AG10803 (cell line): ENCODE measurements at regions not wholly inside any gene's neighbourhood (a gene's known extent, or its start where the extent isn't known, plus 50 kb on each side); places are given as distances from the start of the nearest gene placed in this dataset.

Source experiments
- DNase-seq: peaks from one replicate; pipeline ENCODE4 v3.0.0; 2010; ENCODE audit warnings: low read depth
- H3K4me3 ChIP-seq: 2 replicates; pipeline ENCODE4 v1.5.1; 2011; ENCODE audit warnings: mild to moderate bottlenecking, low read length, control low read depth
- TF ChIP-seq, protein P1 (sequence below): conservative IDR thresholded peaks from 2 replicates; pipeline ENCODE4 v1.5.1; 2011; ENCODE audit warnings: mild to moderate bottlenecking, low read length, control low read depth, inconsistent platforms

DNA sequence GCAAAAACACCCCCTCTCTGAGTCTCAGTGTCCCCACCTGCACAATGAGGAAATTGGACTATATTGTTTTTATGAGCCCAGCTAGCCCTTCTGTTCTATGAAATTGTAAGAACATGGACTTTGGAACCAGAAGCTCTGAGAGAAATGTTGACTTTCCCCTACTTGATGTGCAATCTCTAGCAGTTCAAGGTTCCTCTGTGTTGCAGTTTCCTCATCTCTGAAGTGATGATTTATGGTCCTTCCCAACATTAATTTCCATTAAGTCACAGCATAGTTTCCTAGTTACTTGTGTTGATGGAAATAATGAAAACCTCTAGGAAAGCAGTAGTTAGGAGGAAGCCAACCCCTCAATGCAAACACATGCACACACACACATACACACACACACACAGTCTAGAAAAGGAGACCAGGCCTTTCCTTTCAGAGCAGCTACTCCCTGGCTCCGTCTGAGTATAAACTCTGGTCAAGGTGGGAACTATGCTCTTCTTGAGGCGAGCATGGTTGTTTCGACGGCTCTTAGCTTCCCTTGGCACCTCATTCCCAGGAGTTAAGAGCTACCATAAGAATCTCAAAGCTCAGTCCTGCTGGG lies 518.4 kb downstream of the SOX6 start:
- TF ChIP-seq, protein P1, sequence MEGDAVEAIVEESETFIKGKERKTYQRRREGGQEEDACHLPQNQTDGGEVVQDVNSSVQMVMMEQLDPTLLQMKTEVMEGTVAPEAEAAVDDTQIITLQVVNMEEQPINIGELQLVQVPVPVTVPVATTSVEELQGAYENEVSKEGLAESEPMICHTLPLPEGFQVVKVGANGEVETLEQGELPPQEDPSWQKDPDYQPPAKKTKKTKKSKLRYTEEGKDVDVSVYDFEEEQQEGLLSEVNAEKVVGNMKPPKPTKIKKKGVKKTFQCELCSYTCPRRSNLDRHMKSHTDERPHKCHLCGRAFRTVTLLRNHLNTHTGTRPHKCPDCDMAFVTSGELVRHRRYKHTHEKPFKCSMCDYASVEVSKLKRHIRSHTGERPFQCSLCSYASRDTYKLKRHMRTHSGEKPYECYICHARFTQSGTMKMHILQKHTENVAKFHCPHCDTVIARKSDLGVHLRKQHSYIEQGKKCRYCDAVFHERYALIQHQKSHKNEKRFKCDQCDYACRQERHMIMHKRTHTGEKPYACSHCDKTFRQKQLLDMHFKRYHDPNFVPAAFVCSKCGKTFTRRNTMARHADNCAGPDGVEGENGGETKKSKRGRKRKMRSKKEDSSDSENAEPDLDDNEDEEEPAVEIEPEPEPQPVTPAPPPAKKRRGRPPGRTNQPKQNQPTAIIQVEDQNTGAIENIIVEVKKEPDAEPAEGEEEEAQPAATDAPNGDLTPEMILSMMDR: no peak
- no peak for DNase-seq
- H3K4me3 ChIP-seq: no peak overlapping the region

DNA sequence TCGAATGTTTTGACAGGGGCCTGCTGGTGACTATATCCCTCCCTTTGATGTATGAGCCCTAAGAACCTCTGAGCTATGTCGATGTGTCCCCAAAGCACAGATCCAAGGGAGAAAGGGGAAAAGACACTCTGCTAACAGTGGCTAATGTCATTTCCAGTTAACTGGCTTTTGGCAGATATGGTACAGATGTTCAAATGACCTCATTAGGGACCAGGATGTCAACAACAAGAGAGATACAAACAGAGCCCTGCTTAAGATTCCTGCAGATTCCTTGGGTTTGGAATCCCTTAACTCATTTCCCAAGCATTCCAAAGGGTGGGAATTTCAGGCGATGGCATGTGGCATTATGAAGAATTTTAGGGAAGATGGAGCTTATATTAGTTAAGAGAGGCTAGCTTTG lies 517.3 kb downstream of the SOX6 start:
- TF ChIP-seq, protein P1: no peak
- no peak overlapping the region for H3K4me3 ChIP-seq
- DNase-seq: no peak

DNA sequence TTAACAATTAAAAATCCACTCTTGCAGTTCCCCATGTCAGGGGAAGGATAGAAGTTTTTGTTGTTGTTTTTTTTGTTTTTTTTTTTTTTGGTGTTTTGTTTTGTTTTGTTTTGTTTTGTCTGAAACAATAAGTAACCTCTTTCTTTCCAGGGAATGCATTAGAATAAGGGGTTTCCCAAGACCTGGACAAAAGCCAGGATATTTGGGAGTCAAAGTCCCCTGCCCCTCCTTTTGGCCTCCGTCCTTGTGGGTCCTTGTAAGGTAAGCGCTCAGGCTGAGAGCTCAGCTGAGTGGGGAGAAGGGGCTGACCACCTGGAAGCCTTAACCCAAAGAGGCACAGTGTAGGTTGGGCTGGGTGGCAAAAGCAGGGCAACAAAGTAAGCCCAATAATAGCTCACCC lies 515.4 kb downstream of the SOX6 start:
- TF ChIP-seq, protein P1: no peak
- no peak for DNase-seq
- H3K4me3 ChIP-seq: no peak overlapping the region

DNA sequence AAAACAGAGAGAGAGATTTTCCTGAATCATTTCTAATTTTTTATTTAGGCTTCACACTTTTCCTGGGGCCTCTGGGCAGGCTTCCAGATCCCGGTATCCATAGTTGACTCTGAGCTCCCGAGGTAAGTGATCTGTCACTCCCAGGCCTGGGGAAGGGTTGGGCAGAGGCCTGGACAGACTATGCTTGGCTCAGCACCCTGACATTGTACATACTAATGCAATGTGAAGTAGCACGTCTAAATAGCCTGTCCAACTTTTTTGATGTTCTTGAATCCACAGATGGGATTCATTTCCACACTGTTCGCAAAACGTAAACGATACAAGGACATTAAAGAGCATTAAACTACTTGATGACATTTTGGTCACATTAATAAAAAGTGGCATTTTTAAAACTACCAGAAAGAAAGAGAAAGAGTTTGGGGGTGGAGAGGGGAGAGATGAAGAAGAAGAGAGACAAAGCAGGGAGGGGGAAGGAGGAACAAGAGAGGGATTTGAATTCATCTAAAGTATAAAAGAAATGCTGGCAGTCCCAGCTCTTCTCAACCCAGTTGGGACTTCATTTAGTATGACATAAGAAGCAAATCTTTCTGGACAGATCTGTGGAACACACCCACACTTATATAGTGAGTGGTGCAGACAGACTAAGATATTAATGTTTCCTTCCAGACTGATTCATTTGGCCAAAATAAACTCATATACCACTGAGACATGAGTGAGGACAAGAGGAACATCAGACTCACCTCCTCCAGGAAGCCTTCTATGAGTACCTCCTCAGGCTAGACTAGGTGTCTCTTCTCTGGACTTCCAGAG lies 514.2 kb downstream of the SOX6 start:
- TF ChIP-seq, protein P1: no peak
- no peak for DNase-seq

DNA sequence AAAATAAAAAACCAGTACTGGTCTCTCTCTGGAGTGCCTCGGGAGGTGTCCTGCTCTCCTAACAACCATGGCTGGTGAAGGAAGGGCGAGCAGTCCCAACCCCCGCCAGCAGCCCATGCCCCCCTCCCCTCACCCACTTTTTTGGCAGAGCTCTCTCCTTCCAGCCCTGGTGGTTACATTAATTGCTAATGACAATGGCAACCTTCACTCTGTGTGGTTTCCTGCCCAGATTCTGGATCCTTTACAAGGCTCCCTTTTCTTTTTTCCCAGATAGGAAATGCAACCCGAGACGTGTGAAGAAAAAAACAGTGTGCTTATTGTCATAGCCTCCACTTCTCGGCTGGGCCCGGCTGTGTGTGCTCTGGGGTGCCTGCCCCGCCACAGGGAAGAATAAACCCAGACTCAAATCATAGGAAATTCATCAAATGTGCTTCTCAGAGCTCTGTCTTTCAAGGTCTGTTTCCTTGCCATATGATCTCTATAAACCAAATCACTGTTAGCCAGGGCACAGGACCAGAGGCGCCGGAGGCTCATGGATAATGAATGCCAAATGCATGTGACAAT lies 513.0 kb downstream of the SOX6 start:
- DNase-seq: no peak

More for the DNA sequence above, 514.2 kb downstream of the SOX6 start:
- no peak overlapping the region for H3K4me3 ChIP-seq

DNA sequence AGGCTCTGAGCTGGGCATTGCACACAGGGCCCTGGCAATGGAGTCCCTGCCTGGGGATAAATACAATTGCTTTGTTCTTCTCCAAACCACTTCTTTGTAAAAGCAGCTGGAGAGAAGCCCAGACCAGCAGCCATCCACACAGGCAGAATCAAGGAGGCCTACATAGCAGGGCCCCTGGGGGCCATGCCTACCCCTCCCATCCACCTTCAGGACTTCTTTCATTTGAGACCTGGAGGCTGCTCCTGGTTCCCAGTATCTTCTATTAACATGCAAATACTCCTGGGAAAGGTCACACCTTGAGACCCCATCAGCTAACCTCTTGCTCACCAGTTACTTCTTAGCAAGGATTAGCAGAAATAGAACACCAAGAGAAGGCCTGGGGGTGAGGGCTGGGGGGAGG lies 511.1 kb downstream of the SOX6 start:
- no peak for DNase-seq
- TF ChIP-seq, protein P1: no peak
- no peak overlapping the region for H3K4me3 ChIP-seq

More for the DNA sequence above, 513.0 kb downstream of the SOX6 start:
- no peak overlapping the region for H3K4me3 ChIP-seq
- TF ChIP-seq, protein P1: no peak
